HG03378 (cell line): ENCODE measurements at regions not wholly inside any gene's neighbourhood (a gene's known extent, or its start where the extent isn't known, plus 50 kb on each side); places are given as distances from the start of the nearest gene placed in this dataset.
"Not testable (repeated sequence)": the region's sequence is repeated elsewhere in the genome, so short reads cannot be mapped to it uniquely, and the experiment has no call there.

Source experiments
- ATAC-seq: cut with Tn5 transposase; IDR thresholded peaks from one replicate; pipeline ENCODE4 v1.9.1; 2021; ENCODE audit warnings: mild to moderate bottlenecking, moderate library complexity; ENCODE audit not compliant: unreplicated experiment

GRCh38 chr4:170374770-170375169 lies 285.0 kb upstream of the AADAT start:
- peak; percentile 99 for ATAC-seq

- ATAC-seq = no peak
Measured at GRCh38 chr4:170348945-170349344, 259.2 kb upstream of the AADAT start.

GRCh38 chr4:170347191-170347590 lies 257.4 kb upstream of the AADAT start:
- not testable (repeated sequence) for ATAC-seq

- no peak for ATAC-seq
Measured at GRCh38 chr4:170339522-170339921, 249.8 kb upstream of the AADAT start.

- peak; percentile 97 for ATAC-seq
Measured at GRCh38 chr4:170336238-170336775, 246.6 kb upstream of the AADAT start.

- ATAC-seq = peak; percentile 75
Measured at GRCh38 chr4:170325599-170325998, 235.8 kb upstream of the AADAT start.

GRCh38 chr4:170323623-170324022 lies 233.9 kb upstream of the AADAT start:
- ATAC-seq = no peak

GRCh38 chr4:170307182-170307581 lies 217.4 kb upstream of the AADAT start:
- ATAC-seq = no peak

GRCh38 chr4:170306208-170306607 lies 216.5 kb upstream of the AADAT start:
- no peak for ATAC-seq

GRCh38 chr4:170305627-170306026 lies 215.9 kb upstream of the AADAT start:
- ATAC-seq = no peak

GRCh38 chr4:170281027-170281426 lies 191.3 kb upstream of the AADAT start:
- ATAC-seq = no peak

- no peak for ATAC-seq
Measured at GRCh38 chr4:170278460-170278859, 188.7 kb upstream of the AADAT start.

GRCh38 chr4:170274616-170275015 lies 184.9 kb upstream of the AADAT start:
- no peak for ATAC-seq

GRCh38 chr4:170272959-170273358 lies 183.2 kb upstream of the AADAT start:
- no peak for ATAC-seq

- ATAC-seq = no peak
Measured at GRCh38 chr4:170271723-170272122, 182.0 kb upstream of the AADAT start.

GRCh38 chr4:170270628-170271027 lies 180.9 kb upstream of the AADAT start:
- ATAC-seq = no peak

GRCh38 chr4:170269950-170270349 lies 180.2 kb upstream of the AADAT start:
- ATAC-seq = no peak

- ATAC-seq = peak; percentile 99
Measured at GRCh38 chr4:170259631-170260153, 169.9 kb upstream of the AADAT start.

GRCh38 chr4:170256807-170257206 lies 167.1 kb upstream of the AADAT start:
- peak; percentile 31 for ATAC-seq

GRCh38 chr4:170248576-170248975 lies 158.8 kb upstream of the AADAT start:
- ATAC-seq = no peak

GRCh38 chr4:170248029-170248428 lies 158.3 kb upstream of the AADAT start:
- no peak for ATAC-seq

GRCh38 chr4:170247596-170247995 lies 157.8 kb upstream of the AADAT start:
- ATAC-seq = no peak

GRCh38 chr4:170243662-170244288 lies 154.0 kb upstream of the AADAT start:
- no peak for ATAC-seq
